HG03135 (cell line): ENCODE measurements at regions not wholly inside any gene's neighbourhood (a gene's known extent, or its start where the extent isn't known, plus 50 kb on each side); places are given as distances from the start of the nearest gene placed in this dataset.

ENCODE experiments used
- ATAC-seq: cut with Tn5 transposase; IDR thresholded peaks from one replicate; pipeline ENCODE4 v1.9.1; 2021; ENCODE audit warnings: mild to moderate bottlenecking, moderate library complexity; ENCODE audit not compliant: unreplicated experiment

GRCh38 chr7:127446842-127447241 lies 54.3 kb upstream of the ZNF800 start:
- no peak for ATAC-seq
